ENCODE measurements at regions not wholly inside any gene's neighbourhood (a gene's known extent, or its start where the extent isn't known, plus 50 kb on each side); places are given as distances from the start of the nearest gene placed in this dataset.
"Not testable (repeated sequence)": the region's sequence is repeated elsewhere in the genome, so short reads cannot be mapped to it uniquely, and the experiment has no call there.

DNA sequence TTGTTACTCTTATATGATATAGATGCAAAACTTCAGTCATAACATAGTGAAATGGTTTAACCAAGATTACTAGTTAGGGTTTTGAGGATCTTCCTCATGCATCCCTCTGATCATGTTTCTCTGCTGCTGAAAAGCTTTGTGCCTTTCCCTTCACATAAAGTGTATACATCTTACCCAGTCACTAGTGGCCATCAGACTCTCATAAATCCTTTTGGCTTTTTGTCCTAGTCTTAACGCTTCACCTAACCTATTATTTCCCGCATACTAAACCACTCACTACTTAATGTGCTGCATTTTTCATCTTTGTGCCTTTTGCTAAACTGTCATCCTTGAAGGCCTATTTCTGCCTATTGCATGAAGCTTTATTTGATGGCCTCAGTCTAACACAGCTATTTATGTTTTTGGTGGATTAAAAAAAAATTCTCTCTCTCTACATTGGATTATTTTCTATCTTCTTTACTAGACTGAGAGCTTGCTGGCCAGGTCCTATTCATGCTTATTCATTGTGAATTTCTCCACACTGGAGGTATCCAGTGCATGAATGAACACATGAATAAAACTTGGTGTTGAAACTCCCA is 717.6 kb upstream of the GOLIM4 start:
- H3K4me1 ChIP-seq (ENCODE audit: insufficient read depth, low read length): no peaks in the 10 kb centered on the region
- H3K36me3 ChIP-seq (ENCODE audit: insufficient read depth, low read length): no peaks in the 10 kb centered on the region
- H3K4me3 ChIP-seq (ENCODE audit: low read depth in 1 of 2, low read length in 2 of 2): no peak overlapping the region
- no peaks in the 10 kb centered on the region for H3K9me3 ChIP-seq (ENCODE audit: low read length)
- no peak overlapping the region for H3K27ac ChIP-seq (ENCODE audit: low read depth, low read length)
- H3K9ac ChIP-seq (ENCODE audit: low read length): no peak overlapping the region
- no peaks in the 10 kb centered on the region for H3K27me3 ChIP-seq (ENCODE audit: control insufficient read depth in 1 of 2, insufficient read depth in 2 of 2, low read length in 2 of 2)

GRCh38 chr3:168812234-168812633 is 716.5 kb upstream of the GOLIM4 start:
- no peak overlapping the region for H3K27ac ChIP-seq (ENCODE audit: low read depth, low read length)
- no peak overlapping the region for H3K9ac ChIP-seq (ENCODE audit: low read length)
- no peaks in the 10 kb centered on the region for H3K4me1 ChIP-seq (ENCODE audit: insufficient read depth, low read length)
- no peaks in the 10 kb centered on the region for H3K9me3 ChIP-seq (ENCODE audit: low read length)
- H3K27me3 ChIP-seq (ENCODE audit: control insufficient read depth in 1 of 2, insufficient read depth in 2 of 2, low read length in 2 of 2): no peaks in the 10 kb centered on the region
- no peak overlapping the region for H3K4me3 ChIP-seq (ENCODE audit: low read depth in 1 of 2, low read length in 2 of 2)
- H3K36me3 ChIP-seq (ENCODE audit: insufficient read depth, low read length): no peaks in the 10 kb centered on the region

- no peaks in the 10 kb centered on the region for H3K9me3 ChIP-seq (ENCODE audit: low read length)
- H3K4me3 ChIP-seq (ENCODE audit: low read depth in 1 of 2, low read length in 2 of 2): no peak overlapping the region
- no peak overlapping the region for H3K27ac ChIP-seq (ENCODE audit: low read depth, low read length)
- peaks cover 8% of the 10 kb centered on the region for H3K4me1 ChIP-seq (ENCODE audit: insufficient read depth, low read length)
- no peaks in the 10 kb centered on the region for H3K36me3 ChIP-seq (ENCODE audit: insufficient read depth, low read length)
- H3K27me3 ChIP-seq (ENCODE audit: control insufficient read depth in 1 of 2, insufficient read depth in 2 of 2, low read length in 2 of 2): no peaks in the 10 kb centered on the region
- no peak overlapping the region for H3K9ac ChIP-seq (ENCODE audit: low read length)
Observed at GRCh38 chr3:168808596-168808995, 712.9 kb upstream of the GOLIM4 start.

DNA sequence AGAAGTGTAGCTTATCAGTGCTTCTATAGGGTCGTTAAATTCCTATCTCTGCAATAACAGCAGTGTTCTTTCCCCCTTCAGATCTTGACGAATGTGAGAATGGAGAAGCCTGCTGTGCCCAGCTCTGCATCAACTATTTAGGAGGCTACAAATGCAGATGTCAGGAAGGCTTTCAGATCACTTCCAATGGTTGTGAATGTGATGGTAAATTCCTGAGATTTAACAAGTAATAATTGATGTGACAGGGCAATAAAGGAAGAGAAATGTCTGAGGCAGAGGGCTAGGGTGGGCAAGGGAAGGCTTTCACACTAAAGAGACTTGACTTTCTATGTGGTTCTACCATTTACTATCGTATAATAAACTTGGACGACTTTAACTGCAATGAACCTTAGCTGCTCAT is 711.7 kb upstream of the GOLIM4 start:
- Histone ChIP-seq H3K4me3 (ENCODE audit: low read depth in 1 of 2, low read length in 2 of 2) (no peak overlapping the region), H3K27me3 (ENCODE audit: control insufficient read depth in 1 of 2, insufficient read depth in 2 of 2, low read length in 2 of 2) (no peaks in the 10 kb centered on the region), H3K27ac (ENCODE audit: low read depth, low read length) (no peak overlapping the region), H3K4me1 (ENCODE audit: insufficient read depth, low read length) (peaks cover 8% of the 10 kb centered on the region), H3K9ac (ENCODE audit: low read length) (no peak overlapping the region), H3K36me3 (ENCODE audit: insufficient read depth, low read length) (no peaks in the 10 kb centered on the region), H3K9me3 (ENCODE audit: low read length) (no peaks in the 10 kb centered on the region)

DNA sequence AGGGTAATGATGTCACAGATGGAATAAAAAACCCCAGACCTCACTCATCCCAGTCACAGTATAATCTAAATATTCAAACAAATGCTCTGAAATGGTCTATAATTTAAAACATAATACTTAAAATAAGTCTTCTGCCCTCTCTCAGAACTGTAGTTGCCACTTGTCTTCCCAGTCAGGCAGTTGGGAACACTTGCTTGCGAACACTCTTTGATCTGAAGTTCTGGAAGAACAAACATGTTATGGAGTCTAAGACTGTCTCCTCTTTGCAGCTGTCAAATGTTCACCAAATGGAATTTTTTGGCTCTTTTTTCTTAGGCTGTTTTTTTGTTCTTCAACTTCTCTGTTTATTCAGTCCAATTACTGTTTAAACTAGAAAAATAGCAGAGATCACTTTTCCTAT is 711.1 kb upstream of the GOLIM4 start:
- H3K36me3 ChIP-seq (ENCODE audit: insufficient read depth, low read length): no peaks in the 10 kb centered on the region
- no peaks in the 10 kb centered on the region for H3K27me3 ChIP-seq (ENCODE audit: control insufficient read depth in 1 of 2, insufficient read depth in 2 of 2, low read length in 2 of 2)
- H3K27ac ChIP-seq (ENCODE audit: low read depth, low read length): no peak overlapping the region
- no peaks in the 10 kb centered on the region for H3K9me3 ChIP-seq (ENCODE audit: low read length)
- H3K4me1 ChIP-seq (ENCODE audit: insufficient read depth, low read length): peaks cover 8% of the 10 kb centered on the region
- no peak overlapping the region for H3K9ac ChIP-seq (ENCODE audit: low read length)
- H3K4me3 ChIP-seq (ENCODE audit: low read depth in 1 of 2, low read length in 2 of 2): no peak overlapping the region

DNA sequence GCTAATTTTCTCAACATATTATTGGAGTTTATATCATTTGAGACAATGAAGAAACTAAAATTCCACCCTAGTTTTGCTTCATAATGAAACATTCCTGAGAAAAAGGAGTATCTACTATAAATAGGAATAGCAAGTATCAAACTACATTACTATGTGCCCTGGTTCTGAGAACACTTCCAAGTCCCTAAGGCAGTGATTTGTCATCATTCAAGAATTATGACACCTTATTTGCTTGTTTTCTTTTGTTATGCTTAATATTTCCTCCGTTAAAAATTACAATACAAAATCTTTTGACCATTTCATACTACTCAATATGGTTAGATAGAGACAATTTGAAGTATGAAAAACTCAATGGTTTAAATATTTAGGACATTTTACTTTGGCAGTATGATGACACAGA is 707.8 kb upstream of the GOLIM4 start:
- H3K9ac ChIP-seq (ENCODE audit: low read length): no peak overlapping the region
- no peak overlapping the region for H3K27ac ChIP-seq (ENCODE audit: low read depth, low read length)
- H3K27me3 ChIP-seq (ENCODE audit: control insufficient read depth in 1 of 2, insufficient read depth in 2 of 2, low read length in 2 of 2): no peaks in the 10 kb centered on the region
- no peaks in the 10 kb centered on the region for H3K9me3 ChIP-seq (ENCODE audit: low read length)
- H3K36me3 ChIP-seq (ENCODE audit: insufficient read depth, low read length): no peaks in the 10 kb centered on the region
- H3K4me3 ChIP-seq (ENCODE audit: low read depth in 1 of 2, low read length in 2 of 2): no peak overlapping the region
- peaks cover 8% of the 10 kb centered on the region for H3K4me1 ChIP-seq (ENCODE audit: insufficient read depth, low read length)

- Histone ChIP-seq H3K36me3 (ENCODE audit: insufficient read depth, low read length) (no peaks in the 10 kb centered on the region), H3K4me1 (ENCODE audit: insufficient read depth, low read length) (peaks cover 8% of the 10 kb centered on the region), H3K27me3 (ENCODE audit: control insufficient read depth in 1 of 2, insufficient read depth in 2 of 2, low read length in 2 of 2) (no peaks in the 10 kb centered on the region), H3K4me3 (ENCODE audit: low read depth in 1 of 2, low read length in 2 of 2) (no peak overlapping the region), H3K27ac (ENCODE audit: low read depth, low read length) (no peak overlapping the region), H3K9me3 (ENCODE audit: low read length) (no peaks in the 10 kb centered on the region), H3K9ac (ENCODE audit: low read length) (no peak overlapping the region)
Observed at GRCh38 chr3:168802766-168803165, 707.0 kb upstream of the GOLIM4 start.

GRCh38 chr3:168801794-168802193 is 706.1 kb upstream of the GOLIM4 start:
- H3K4me3 ChIP-seq (ENCODE audit: low read depth in 1 of 2, low read length in 2 of 2): no peak overlapping the region
- no peak overlapping the region for H3K27ac ChIP-seq (ENCODE audit: low read depth, low read length)
- H3K4me1 ChIP-seq (ENCODE audit: insufficient read depth, low read length): peaks cover 6% of the 10 kb centered on the region
- no peaks in the 10 kb centered on the region for H3K27me3 ChIP-seq (ENCODE audit: control insufficient read depth in 1 of 2, insufficient read depth in 2 of 2, low read length in 2 of 2)
- no peaks in the 10 kb centered on the region for H3K9me3 ChIP-seq (ENCODE audit: low read length)
- no peak overlapping the region for H3K9ac ChIP-seq (ENCODE audit: low read length)
- no peaks in the 10 kb centered on the region for H3K36me3 ChIP-seq (ENCODE audit: insufficient read depth, low read length)

- Histone ChIP-seq H3K4me3 (ENCODE audit: low read depth in 1 of 2, low read length in 2 of 2) (no peak overlapping the region), H3K36me3 (ENCODE audit: insufficient read depth, low read length) (no peaks in the 10 kb centered on the region), H3K27ac (ENCODE audit: low read depth, low read length) (no peak overlapping the region), H3K9me3 (ENCODE audit: low read length) (no peaks in the 10 kb centered on the region), H3K9ac (ENCODE audit: low read length) (no peak overlapping the region), H3K4me1 (ENCODE audit: insufficient read depth, low read length) (no peaks in the 10 kb centered on the region), H3K27me3 (ENCODE audit: control insufficient read depth in 1 of 2, insufficient read depth in 2 of 2, low read length in 2 of 2) (no peaks in the 10 kb centered on the region)
Observed at GRCh38 chr3:168796339-168796738, 700.6 kb upstream of the GOLIM4 start.

GRCh38 chr3:168794427-168794826 is 698.7 kb upstream of the GOLIM4 start:
- no peak overlapping the region for H3K9ac ChIP-seq (ENCODE audit: low read length)

DNA sequence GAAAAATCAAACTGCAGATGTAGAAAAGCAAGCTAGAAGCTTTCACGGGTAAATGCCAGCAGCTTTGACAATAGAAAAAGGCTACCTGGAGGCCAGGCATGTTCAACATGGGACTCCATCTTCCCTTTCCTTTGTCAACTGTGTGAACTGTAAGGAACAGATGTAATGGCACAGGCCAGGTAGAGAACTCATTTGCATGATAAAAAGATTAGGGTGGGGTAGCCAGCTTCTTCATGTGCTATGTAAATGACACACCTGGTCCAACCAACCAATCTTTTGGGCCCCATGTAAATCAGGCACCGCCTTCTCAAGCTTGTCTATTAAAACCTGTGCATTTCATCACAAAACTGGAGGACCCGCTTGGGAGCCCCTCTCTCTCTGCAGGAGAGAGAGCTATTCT is 686.5 kb upstream of the GOLIM4 start:
- Histone ChIP-seq H3K36me3 (ENCODE audit: insufficient read depth, low read length) (no peaks in the 10 kb centered on the region), H3K27ac (ENCODE audit: low read depth, low read length) (no peak overlapping the region), H3K9me3 (ENCODE audit: low read length) (no peaks in the 10 kb centered on the region), H3K27me3 (ENCODE audit: control insufficient read depth in 1 of 2, insufficient read depth in 2 of 2, low read length in 2 of 2) (no peaks in the 10 kb centered on the region), H3K9ac (ENCODE audit: low read length) (no peak overlapping the region), H3K4me1 (ENCODE audit: insufficient read depth, low read length) (no peaks in the 10 kb centered on the region), H3K4me3 (ENCODE audit: low read depth in 1 of 2, low read length in 2 of 2) (no peak overlapping the region)

More at GRCh38 chr3:168794427-168794826, 698.7 kb upstream of the GOLIM4 start:
- no peaks in the 10 kb centered on the region for H3K27me3 ChIP-seq (ENCODE audit: control insufficient read depth in 1 of 2, insufficient read depth in 2 of 2, low read length in 2 of 2)
- no peaks in the 10 kb centered on the region for H3K4me1 ChIP-seq (ENCODE audit: insufficient read depth, low read length)
- no peak overlapping the region for H3K27ac ChIP-seq (ENCODE audit: low read depth, low read length)
- no peaks in the 10 kb centered on the region for H3K9me3 ChIP-seq (ENCODE audit: low read length)
- H3K36me3 ChIP-seq (ENCODE audit: insufficient read depth, low read length): no peaks in the 10 kb centered on the region
- H3K4me3 ChIP-seq (ENCODE audit: low read depth in 1 of 2, low read length in 2 of 2): no peak overlapping the region

- H3K36me3 ChIP-seq (ENCODE audit: insufficient read depth, low read length); H3K4me1 ChIP-seq (ENCODE audit: insufficient read depth, low read length); H3K4me3 ChIP-seq (ENCODE audit: low read depth in 1 of 2, low read length in 2 of 2): not testable (repeated sequence)
Observed at GRCh38 chr3:168779970-168780645, 684.4 kb upstream of the GOLIM4 start.

More at GRCh38 chr3:168779970-168780645, 684.4 kb upstream of the GOLIM4 start:
- H3K27me3 ChIP-seq (ENCODE audit: control insufficient read depth in 1 of 2, insufficient read depth in 2 of 2, low read length in 2 of 2); H3K9ac ChIP-seq (ENCODE audit: low read length); H3K9me3 ChIP-seq (ENCODE audit: low read length); H3K27ac ChIP-seq (ENCODE audit: low read depth, low read length): not testable (repeated sequence)
